Activated T-cell treated with anti-CD3 and anti-CD28 coated beads for 48 hours (primary cell): ENCODE measurements at regions not wholly inside any gene's neighbourhood (a gene's known extent, or its start where the extent isn't known, plus 50 kb on each side); places are given as distances from the start of the nearest gene placed in this dataset.
"Not testable (repeated sequence)": the region's sequence is repeated elsewhere in the genome, so short reads cannot be mapped to it uniquely, and the experiment has no call there.

Experiments used
- DNase-seq: peaks from one replicate; pipeline ENCODE4 v3.0.0-alpha.2; 2020; ENCODE audit warnings: low read depth

DNA sequence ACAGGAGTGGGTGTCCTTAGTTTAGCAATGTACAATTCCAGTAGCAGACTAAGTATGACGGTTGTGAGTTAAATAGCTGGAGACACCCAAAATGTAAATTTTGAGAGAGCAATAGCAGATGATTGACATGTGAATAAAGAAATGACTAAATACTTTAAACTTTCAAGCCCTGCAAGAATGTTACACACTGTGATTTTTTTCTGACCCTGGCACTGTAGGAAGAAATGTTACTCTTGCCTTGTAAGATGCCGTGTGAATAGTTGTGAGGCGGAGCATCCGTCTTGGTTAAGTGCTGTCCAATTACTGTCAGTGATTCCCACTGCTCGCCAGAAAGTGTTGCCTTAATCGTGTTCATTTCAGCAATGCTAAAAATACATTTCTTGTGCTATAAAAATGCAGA is 1248.1 kb downstream of the RAPGEF2 start:
- DNase-seq, result no peak

DNA sequence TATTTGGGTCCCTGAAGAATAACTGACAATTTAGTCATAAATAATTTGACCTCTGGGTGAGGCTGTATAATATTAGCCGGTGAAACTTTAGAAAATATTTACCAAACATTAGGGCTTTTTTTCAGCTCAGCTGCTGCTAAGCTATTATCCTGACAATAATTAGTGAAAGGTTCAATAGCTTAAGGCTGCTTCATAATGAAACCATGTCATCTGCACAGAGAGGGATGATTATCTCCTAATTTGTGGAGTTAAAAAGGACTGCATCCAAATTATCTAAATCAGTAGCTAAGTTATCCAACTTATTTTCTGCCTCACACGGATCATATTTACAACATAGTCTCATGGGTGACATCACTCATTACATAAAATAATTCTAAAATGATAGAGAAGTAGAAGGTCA is 1249.8 kb downstream of the RAPGEF2 start:
- DNase-seq, result no peak

DNA sequence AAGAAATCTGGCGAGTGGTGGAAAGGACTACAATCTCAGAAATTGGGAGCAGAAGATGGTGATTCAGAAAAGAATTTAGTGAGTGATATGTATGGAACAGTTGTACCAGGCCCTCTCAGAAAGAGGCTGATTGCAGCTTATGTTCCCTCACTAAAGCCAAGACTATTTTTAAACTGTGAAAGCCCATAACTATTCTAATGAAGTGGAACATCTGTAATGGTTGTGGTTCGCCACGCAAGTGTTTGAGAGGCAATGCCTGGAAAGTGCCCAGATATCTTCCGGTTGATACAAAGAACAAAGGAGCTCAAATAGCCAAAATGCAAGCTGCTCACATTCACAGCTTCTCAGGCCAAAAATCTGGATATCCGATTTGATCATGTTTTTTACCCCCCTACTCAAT is 1250.7 kb downstream of the RAPGEF2 start:
- no peak for DNase-seq

- no peak for DNase-seq
These were observed 1259.6 kb downstream of the RAPGEF2 start for GRCh38 chr4:160362478-160362877.

GRCh38 chr4:160364217-160364616 is 1261.3 kb downstream of the RAPGEF2 start:
- DNase-seq, result no peak

DNA sequence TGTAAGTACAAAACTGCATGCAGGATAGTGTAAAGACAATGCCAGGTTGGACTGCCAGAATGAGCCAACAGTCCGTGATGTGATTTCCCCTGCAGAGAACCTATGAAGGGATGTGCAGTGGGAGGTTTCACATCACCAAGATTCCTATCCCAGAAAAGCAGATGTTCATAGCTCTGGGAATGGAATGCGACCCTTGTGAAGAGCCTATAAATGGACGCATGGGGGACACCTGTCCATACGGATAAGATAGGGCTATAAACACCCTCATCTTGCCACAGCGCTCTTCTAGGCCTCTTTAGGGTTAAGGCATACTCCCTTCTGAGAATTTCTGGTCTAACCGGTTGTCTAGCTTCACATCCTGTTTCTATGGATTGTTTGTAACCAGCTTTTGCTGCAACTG is 1261.8 kb downstream of the RAPGEF2 start:
- DNase-seq, result not testable (repeated sequence)

GRCh38 chr4:160365383-160365782 is 1262.5 kb downstream of the RAPGEF2 start:
- not testable (repeated sequence) for DNase-seq

- DNase-seq, result no peak
These were observed 1267.2 kb downstream of the RAPGEF2 start for GRCh38 chr4:160370046-160370445.

DNA sequence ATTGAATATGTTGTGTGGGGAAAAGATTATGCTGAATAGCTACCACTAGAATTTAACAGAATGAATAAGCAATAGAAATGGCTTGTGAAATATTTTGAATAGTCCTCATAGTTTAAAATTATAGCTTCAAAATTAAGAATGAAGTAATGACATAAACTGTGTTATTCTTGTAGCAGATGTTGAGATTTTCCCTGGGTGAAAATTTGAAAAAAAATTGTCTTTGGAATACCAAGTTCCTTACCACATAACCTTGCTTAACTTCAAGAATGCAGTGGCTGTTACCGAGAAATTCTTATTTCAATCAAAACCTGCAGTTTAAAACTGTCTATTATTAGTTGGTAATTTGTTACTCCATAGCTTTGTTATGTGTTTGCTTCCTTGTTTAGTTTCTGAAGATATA is 1268.6 kb downstream of the RAPGEF2 start:
- DNase-seq, result no peak

- no peak for DNase-seq
These were observed 1269.5 kb downstream of the RAPGEF2 start for GRCh38 chr4:160372390-160372789.

GRCh38 chr4:160373911-160374310 is 1271.0 kb downstream of the RAPGEF2 start:
- no peak for DNase-seq

- no peak for DNase-seq
These were observed 1273.0 kb downstream of the RAPGEF2 start for GRCh38 chr4:160375772-160376452.

GRCh38 chr4:160386846-160387245 is 1284.0 kb downstream of the RAPGEF2 start:
- DNase-seq, result no peak

- no peak for DNase-seq
These were observed 1296.9 kb downstream of the RAPGEF2 start for GRCh38 chr4:160399826-160400225.

DNA sequence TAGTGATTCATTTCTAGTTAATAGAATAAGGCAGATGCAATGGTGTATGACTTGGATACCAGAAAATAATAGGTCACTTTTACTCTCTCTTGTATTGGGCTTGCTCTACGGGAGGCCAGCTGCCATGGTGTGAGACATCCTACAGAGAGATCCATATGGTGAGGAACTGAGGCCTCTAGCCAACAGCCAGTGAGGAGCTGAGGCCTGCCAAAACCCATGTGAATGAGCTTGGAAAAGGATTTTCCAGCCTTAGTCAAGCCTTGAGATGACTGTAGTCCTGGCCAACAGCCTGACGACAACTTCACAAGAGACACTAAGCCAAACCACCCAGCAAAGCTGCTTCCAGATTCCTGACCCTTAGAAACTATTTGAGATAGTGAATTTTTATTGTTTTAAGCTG is 1300.2 kb downstream of the RAPGEF2 start:
- no peak for DNase-seq

DNA sequence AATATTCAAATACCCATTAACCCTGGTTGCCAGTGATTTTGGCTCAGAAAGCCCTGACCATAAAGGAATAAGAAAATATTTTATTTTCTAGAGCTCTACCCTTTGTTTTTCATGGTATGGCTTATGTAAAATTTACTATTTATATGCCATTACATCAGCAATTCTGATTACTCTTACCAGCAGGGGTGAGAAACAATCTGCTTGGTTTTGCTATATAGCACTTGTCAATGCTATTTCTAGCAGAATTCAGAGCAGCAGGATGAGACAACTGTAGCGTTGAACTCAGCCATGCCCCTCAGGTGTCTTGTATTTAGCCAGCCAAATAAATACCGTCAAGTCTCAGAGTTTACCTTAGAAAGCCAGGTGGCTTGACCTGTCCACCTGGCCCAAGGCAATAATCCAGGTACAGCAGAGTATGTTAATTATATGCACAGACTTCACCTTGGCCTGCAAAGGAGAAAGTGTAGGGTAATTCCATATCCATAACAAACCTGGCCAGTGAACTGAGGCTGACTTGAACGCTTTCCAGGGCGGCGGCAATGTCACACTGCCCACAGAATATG is 1303.5 kb downstream of the RAPGEF2 start:
- DNase-seq, result no peak

GRCh38 chr4:160414496-160414895 is 1311.6 kb downstream of the RAPGEF2 start:
- no peak for DNase-seq

- DNase-seq, result no peak
These were observed 1321.1 kb downstream of the RAPGEF2 start for GRCh38 chr4:160423879-160424451.

- DNase-seq, result no peak
These were observed 1323.4 kb downstream of the RAPGEF2 start for GRCh38 chr4:160426233-160426632.

DNA sequence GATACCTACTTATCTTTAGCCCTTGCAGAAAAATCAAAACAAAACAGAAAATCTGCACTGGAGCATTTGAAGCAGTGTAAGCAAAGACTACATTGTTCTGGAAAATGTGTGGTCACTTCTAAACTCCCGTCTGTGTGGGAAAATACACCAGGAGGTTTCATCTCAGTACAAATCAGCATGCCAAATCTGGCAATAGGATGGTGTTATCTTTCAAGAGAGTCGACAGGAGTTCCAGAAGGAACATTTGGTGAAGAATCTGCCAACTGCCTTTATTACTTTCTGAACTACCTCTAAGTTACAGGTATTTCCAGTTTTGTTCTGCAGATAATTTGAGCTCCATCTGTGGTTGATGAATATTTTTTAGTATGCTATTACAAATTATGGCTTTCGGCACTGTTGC is 1348.0 kb downstream of the RAPGEF2 start:
- DNase-seq, result no peak

GRCh38 chr4:160481696-160482690 is 1379.1 kb downstream of the RAPGEF2 start:
- DNase-seq, result not testable (repeated sequence)

DNA sequence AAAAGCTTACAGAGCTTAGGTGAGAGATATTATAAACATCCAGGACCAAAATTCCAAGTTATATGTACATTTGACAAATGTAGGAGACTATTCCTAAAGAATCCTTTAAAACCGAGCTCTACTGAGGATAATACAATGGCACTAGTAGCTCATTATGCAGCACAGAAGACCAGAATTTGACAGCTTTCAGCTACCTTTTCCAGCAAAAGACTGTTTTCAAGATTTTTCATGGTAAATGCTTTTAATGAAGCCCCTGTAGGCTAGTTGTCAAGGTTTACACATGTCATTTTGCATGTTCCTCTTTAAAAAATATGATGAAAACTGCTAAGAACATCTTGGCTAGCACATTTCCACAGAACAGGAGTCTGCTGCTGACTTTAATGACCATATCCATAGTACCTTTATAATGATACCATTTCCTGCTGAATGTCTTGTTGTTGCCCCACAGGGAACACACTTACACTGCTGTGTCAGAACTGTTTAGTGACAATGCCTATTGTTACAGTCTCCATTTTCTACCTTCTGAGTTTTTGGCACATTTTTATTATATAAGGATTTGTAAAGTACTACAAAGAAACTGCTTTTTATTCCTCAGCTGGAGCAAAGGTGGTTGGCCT is 1382.3 kb downstream of the RAPGEF2 start:
- no peak for DNase-seq
